AG04449 (cell line): ENCODE measurements at regions not wholly inside any gene's neighbourhood (a gene's known extent, or its start where the extent isn't known, plus 50 kb on each side); places are given as distances from the start of the nearest gene placed in this dataset.

Experiments
- CTCF ChIA-PET: fragments of 350-600 bp; formaldehyde crosslinking; extraction: SDS; loops from one replicate; lab custom pipeline; 2021; ENCODE audit warnings: antibody characterized with exemption; lab: Yijun Ruan, JAX
- POLR2A ChIA-PET: fragments of 400-600, 350-600 bp; formaldehyde crosslinking; extraction: SDS; loops from one replicate; lab custom pipeline; 2020; ENCODE audit warnings: antibody characterized with exemption, inconsistent platforms; lab: Yijun Ruan, JAX
- DNase-seq: peaks from one replicate; pipeline ENCODE4 v3.0.0-alpha.2; 2010; ENCODE audit warnings: low read depth, low spot score
- H3K4me3 ChIP-seq: 2 replicates; pipeline ENCODE4 v1.5.1; 2011; ENCODE audit warnings: low read depth, mild to moderate bottlenecking, control low read depth, low read length
- TF ChIP-seq, protein P1 (sequence below): IDR thresholded peaks from one replicate; pipeline ENCODE4 v1.5.1; 2011; ENCODE audit warnings: mild to moderate bottlenecking, moderate library complexity, low read length, control low read depth, inconsistent platforms; ENCODE audit not compliant: insufficient read depth; ENCODE audit errors: missing control alignments

DNA sequence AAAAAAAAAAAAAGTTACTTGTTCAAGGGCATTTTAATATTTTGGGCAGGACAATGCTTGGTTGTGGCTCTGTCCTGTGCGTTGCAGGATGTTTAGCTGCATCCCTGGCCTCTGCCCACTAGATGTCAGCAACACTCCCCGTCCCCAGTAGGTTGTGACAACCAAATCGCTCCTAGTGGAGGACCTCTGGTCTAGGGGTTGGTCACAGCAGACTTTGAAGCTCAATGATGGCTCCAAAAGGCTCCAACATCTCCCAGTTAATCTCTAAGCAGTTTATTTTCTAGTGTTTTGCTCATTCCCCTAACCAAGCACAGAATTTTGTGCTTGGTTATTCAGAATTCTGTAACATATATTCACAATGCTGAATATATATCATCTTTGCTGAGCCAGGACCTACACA lies 67.0 kb downstream of the CHRNA1 start:
- CTCF ChIA-PET = interaction anchor here (0.7 to 20.8 kb wide), 65 partner anchors 8 to 1407 kb away, joined by 3 to 666 read pairs (median 4); partner anchors contain the start of genes CHN1, CHRNA1 and WIPF1
- TF ChIP-seq, protein P1, sequence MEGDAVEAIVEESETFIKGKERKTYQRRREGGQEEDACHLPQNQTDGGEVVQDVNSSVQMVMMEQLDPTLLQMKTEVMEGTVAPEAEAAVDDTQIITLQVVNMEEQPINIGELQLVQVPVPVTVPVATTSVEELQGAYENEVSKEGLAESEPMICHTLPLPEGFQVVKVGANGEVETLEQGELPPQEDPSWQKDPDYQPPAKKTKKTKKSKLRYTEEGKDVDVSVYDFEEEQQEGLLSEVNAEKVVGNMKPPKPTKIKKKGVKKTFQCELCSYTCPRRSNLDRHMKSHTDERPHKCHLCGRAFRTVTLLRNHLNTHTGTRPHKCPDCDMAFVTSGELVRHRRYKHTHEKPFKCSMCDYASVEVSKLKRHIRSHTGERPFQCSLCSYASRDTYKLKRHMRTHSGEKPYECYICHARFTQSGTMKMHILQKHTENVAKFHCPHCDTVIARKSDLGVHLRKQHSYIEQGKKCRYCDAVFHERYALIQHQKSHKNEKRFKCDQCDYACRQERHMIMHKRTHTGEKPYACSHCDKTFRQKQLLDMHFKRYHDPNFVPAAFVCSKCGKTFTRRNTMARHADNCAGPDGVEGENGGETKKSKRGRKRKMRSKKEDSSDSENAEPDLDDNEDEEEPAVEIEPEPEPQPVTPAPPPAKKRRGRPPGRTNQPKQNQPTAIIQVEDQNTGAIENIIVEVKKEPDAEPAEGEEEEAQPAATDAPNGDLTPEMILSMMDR = peak; percentile 87
- H3K4me3 ChIP-seq = no peak overlapping the region
- no peak for DNase-seq
- POLR2A ChIA-PET = interaction anchor here (0.6 to 0.7 kb wide), 2 partner anchors 10 to 326 kb away, joined by 3 to 4 read pairs; no protein-coding TSS in a partner anchor

DNA sequence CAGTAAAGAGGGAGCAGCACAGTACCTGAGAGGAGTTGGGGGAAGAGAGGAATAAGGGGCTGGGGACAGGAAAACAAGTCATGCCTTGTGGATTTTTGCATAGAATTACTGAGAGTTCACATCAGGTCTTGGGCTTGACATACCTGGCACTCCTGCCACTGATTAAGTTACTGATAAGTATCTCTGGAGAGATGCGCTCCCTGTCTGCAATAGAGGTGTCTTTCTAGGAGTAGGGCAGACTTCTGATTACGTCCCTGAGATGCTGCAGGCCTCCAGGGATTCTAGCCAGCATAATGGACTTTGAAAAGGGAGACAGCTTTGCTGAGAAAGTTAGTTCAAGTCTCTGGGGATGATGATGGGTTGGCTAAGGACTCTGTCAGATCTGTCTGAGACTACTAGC lies 69.4 kb downstream of the CHRNA1 start:
- CTCF ChIA-PET = interaction anchor here (0.7 to 20.8 kb wide), 19 partner anchors 8 to 1402 kb away, joined by 3 to 666 read pairs (median 4); partner anchors contain the start of gene WIPF1

DNA sequence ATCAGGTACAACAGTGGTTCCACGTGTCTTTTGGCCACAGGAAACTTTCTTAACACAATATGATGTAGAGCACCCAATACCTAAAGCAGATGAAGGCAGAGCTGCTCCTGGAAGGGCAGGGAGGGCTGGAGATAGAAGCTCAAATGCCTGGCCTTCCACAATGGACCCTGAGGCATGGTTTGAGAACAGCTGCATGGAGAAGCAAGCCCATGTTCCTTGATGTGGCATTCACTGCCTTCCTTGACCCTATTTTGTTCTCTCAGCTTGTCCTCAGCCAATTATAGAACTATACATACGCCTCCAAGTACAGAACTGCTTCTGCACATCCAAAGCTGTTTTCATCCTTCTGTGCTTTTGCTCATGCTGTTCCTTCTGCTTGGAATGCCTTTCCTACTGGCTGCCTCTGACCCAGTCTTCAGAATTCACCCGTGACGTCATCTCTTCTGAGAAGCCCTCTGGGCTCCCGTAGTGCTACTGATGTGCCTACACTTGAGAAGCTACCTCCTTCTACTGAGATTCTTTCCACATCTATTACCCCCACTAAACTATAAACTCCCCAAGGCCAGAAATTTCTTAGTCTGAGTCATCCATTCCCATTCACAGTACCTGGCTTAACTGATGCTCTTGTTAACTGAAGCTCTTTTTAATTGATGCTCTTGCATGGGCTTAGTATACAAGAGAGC lies 69.9 kb downstream of the CHRNA1 start:
- CTCF ChIA-PET = interaction anchor here (1.0 to 20.8 kb wide), 14 partner anchors 7 to 1403 kb away, joined by 3 to 666 read pairs (median 6); partner anchors contain the start of gene WIPF1
- POLR2A ChIA-PET = no interaction called here
- TF ChIP-seq, protein P1 = no peak
- H3K4me3 ChIP-seq = no peak overlapping the region
- no peak for DNase-seq

More for the DNA sequence above, 69.4 kb downstream of the CHRNA1 start:
- POLR2A ChIA-PET = no interaction called here
- H3K4me3 ChIP-seq = no peak overlapping the region
- DNase-seq = no peak
- TF ChIP-seq, protein P1 = no peak

DNA sequence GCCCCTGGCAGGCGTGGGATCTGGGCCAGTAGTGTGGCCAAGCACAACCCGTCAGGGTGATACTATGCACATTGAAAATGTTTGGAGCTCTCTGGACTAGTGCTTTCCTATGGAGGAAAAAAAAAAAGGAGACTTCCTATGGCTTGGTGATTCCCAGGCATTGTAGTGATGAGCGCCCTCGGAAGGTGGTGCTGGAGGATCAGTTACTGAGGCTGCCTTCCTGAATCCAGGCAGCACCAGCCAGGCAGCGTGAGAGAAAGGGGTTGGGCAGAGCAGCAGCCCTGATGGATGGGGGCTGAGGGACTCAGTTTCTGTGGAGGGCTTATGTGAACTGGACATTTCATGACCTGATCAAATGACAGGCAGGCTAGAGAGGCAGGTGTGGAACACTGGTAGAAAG lies 70.9 kb downstream of the CHRNA1 start:
- no peak for DNase-seq

DNA sequence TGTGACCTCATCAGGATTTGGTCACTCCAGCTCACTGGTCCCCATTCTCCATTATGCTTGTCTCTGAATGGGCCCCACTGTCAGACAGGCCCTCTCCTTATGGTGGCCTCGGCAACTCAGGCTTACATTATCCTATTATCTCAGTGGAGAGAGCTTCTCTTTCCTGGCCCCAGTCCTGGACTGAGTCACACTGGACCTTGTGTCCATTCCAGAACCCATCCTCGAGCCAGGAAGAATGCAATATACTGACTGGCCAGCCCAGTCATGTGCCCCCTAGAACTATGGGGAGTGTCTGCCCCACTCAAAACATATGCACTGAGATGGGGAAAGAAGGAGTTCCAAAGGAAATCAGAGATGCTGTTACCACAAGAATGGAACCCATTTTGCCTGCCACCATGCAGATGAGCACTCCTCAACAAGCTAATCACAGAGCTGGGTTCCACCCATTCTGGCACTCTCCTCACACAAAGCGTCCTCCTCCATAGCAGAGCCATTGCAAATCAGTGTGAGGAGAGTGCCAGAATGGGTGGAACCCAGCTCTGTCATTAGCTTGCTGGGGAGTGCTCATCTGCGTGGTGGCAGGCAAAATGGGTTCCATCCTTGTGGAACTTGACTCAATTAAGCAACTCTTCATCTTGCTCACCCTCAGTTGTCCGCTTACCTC lies 71.9 kb downstream of the CHRNA1 start:
- DNase-seq = no peak
- no peak overlapping the region for H3K4me3 ChIP-seq
- TF ChIP-seq, protein P1 = no peak
- POLR2A ChIA-PET = no interaction called here
- CTCF ChIA-PET = interaction anchor here (0.7 to 20.8 kb wide), 6 partner anchors 7 to 291 kb away, joined by 3 to 666 read pairs (median 6); partner anchors contain the start of gene WIPF1

More for the DNA sequence above, 70.9 kb downstream of the CHRNA1 start:
- CTCF ChIA-PET = interaction anchor here (0.6 to 20.8 kb wide), 4 partner anchors 108 to 290 kb away, joined by 3 to 666 read pairs (median 6); partner anchors contain the start of gene WIPF1
- POLR2A ChIA-PET = no interaction called here
- TF ChIP-seq, protein P1 = no peak
- H3K4me3 ChIP-seq = no peak overlapping the region
